ENCODE measurements at regions not wholly inside any gene's neighbourhood (a gene's known extent, or its start where the extent isn't known, plus 50 kb on each side); places are given as distances from the start of the nearest gene placed in this dataset.

GRCh38 chr13:75137911-75138571 is 343.9 kb downstream of the TBC1D4 start:
- H3K9me3 ChIP-seq (replicated peaks; ENCODE audit: control insufficient read depth, insufficient read depth, low read depth, low read length): no peaks in the 10 kb centered on the region
- H3K9ac ChIP-seq (ENCODE audit: insufficient read depth in 1 of 2, low read depth in 2 of 2, low read length in 2 of 2): no peak overlapping the region
- TF ChIP-seq ERF (CRISPR knock-in tag; IDR thresholded peaks at IDR 0.05) (no peak), MCM2 (IDR thresholded peaks at IDR 0.05; ENCODE audit: low read depth) (no peak), U2AF2 (optimal IDR thresholded peaks at IDR 0.05; ENCODE audit: low read depth, low read length) (no peak), KDM4B (IDR thresholded peaks at IDR 0.05; ENCODE audit: borderline replicate concordance in 2 of 2, low read depth in 1 of 2) (no peak), ZNF274 (IDR thresholded peaks at IDR 0.05; ENCODE audit: borderline replicate concordance, low read depth, low read length) (no peak), MITF (IDR thresholded peaks at IDR 0.05) (no peak), XRCC4 (IDR thresholded peaks at IDR 0.05; ENCODE audit: extremely low read depth, insufficient read depth, insufficient read length) (no peak), ATF1 (CRISPR knock-in tag; IDR thresholded peaks at IDR 0.05) (no peak), ATF1 (tag; IDR thresholded peaks at IDR 0.05) (no peak), TAF7 (tag; IDR thresholded peaks at IDR 0.05) (no peak), ETV6 (IDR thresholded peaks at IDR 0.05; ENCODE audit: borderline replicate concordance in 1 of 2, low read depth in 2 of 2, low read length in 1 of 2) (no peak), ETV6 (CRISPR knock-in tag; IDR thresholded peaks at IDR 0.05; ENCODE audit: borderline replicate concordance) (no peak), PTBP1 (IDR thresholded peaks at IDR 0.05; ENCODE audit: low read depth, low read length) (no peak), ZNF253 (CRISPR knock-in tag; conservative IDR thresholded peaks at IDR 0.05) (no peak), CBX5 (IDR thresholded peaks at IDR 0.05; ENCODE audit: borderline replicate concordance, low read depth) (no peak)
- H3K4me3 ChIP-seq: no peak overlapping the region
- WGBS (ENCODE audit: insufficient coverage, low coverage, missing lambda C conversion rate): 0% methylated on average over 3 of the region's 3 CpGs
- in situ Hi-C loops (cut with MboI): no loop called here
- H2AFZ ChIP-seq (ENCODE audit: low read depth, low read length): no peak overlapping the region
- POLR2A ChIA-PET: no interaction called here
- no peaks in the 10 kb centered on the region for H3K27me3 ChIP-seq (ENCODE audit: control insufficient read depth in 2 of 2, insufficient read depth in 2 of 2, low read length in 2 of 2)
- H3K36me3 ChIP-seq (ENCODE audit: control insufficient read depth, insufficient read depth, low read length): no peaks in the 10 kb centered on the region
- H4K20me1 ChIP-seq (replicated peaks; ENCODE audit: control insufficient read depth, insufficient read depth, low read length): no peaks in the 10 kb centered on the region
- H3K79me2 ChIP-seq (ENCODE audit: control insufficient read depth, insufficient read depth, low read length): no peaks in the 10 kb centered on the region
- CTCF ChIA-PET (ENCODE audit: low intra/inter-chr PET ratio): no interaction called here
- no peak overlapping the region for H3K4me2 ChIP-seq (ENCODE audit: insufficient read depth, low read length)
- FAIRE-seq (no peak), DNase-seq (ENCODE audit: extremely low read depth in 1 of 4, low spot score in 3 of 4) (no peak), ATAC-seq (no peak)
- H3K9me1 ChIP-seq (ENCODE audit: control insufficient read depth, insufficient read depth, low read length): no peaks in the 10 kb centered on the region
- intact Hi-C loops (cut with micrococcal nuclease): no loop called here
- H3K27ac ChIP-seq (ENCODE audit: extremely low read depth, low read depth, low read length): no peak overlapping the region
- BruUV-seq (replicated peaks): no TSS peak
- no peaks in the 10 kb centered on the region for H3K4me1 ChIP-seq (replicated peaks in 1 of 2; ENCODE audit: control insufficient read depth in 2 of 2, insufficient read depth in 2 of 2, low read length in 2 of 2)

Data from K562 (cell line).